ENCODE measurements at regions not wholly inside any gene's neighbourhood (a gene's known extent, or its start where the extent isn't known, plus 50 kb on each side); places are given as distances from the start of the nearest gene placed in this dataset.

GRCh38 chr5:42923710-42924109 is 112.0 kb upstream of the SELENOP start:
- Histone ChIP-seq H3K27me3 (no peaks in the 10 kb centered on the region), H3K4me3 (replicated peaks in 1 of 3) (no peak overlapping the region), H3K36me3 (no peaks in the 10 kb centered on the region), H3K27ac (no peak overlapping the region), H3K4me1 (no peaks in the 10 kb centered on the region), H3K9me3 (no peaks in the 10 kb centered on the region)
- TF ChIP-seq POLR2A (IDR thresholded peaks at IDR 0.05) (no peak), CTCF (IDR thresholded peaks at IDR 0.05) (no peak)
- intact Hi-C loops (cut with DNase I) = no loop called here
- no peak for DNase-seq
- 71 to 75% methylated on average over 14 of the region's 14 CpGs for WGBS, 2 donors

- intact Hi-C loops (cut with DNase I) = loop anchor here (10.0 kb wide), 1 partner anchor 185 kb away; no protein-coding TSS in a partner anchor
- WGBS, 2 donors = 70 to 77% methylated on average over 3 of the region's 3 CpGs
- no peak overlapping the region for H3K27ac ChIP-seq
- H3K27me3 ChIP-seq = no peaks in the 10 kb centered on the region
- no peaks in the 10 kb centered on the region for H3K36me3 ChIP-seq
- no peak for DNase-seq
- no peaks in the 10 kb centered on the region for H3K9me3 ChIP-seq
- H3K4me1 ChIP-seq = no peaks in the 10 kb centered on the region
- TF ChIP-seq CTCF (IDR thresholded peaks at IDR 0.05) (no peak), POLR2A (IDR thresholded peaks at IDR 0.05) (no peak)
- no peak overlapping the region for H3K4me3 ChIP-seq (replicated peaks in 1 of 3)
These were observed 107.9 kb upstream of the SELENOP start for GRCh38 chr5:42919600-42919999.

GRCh38 chr5:42915306-42915866 is 103.7 kb upstream of the SELENOP start:
- H3K27me3 ChIP-seq = no peaks in the 10 kb centered on the region
- DNase-seq = no peak
- no peak overlapping the region for H3K27ac ChIP-seq
- H3K36me3 ChIP-seq = no peaks in the 10 kb centered on the region
- no peaks in the 10 kb centered on the region for H3K9me3 ChIP-seq
- whole genome bisulfite sequencing, 2 donors = 85 to 97% methylated on average over 11 to 20 of the region's 23 CpGs
- intact Hi-C loops (cut with DNase I) = loop anchor here (10.0 kb wide), 1 partner anchor 189 kb away; no protein-coding TSS in a partner anchor
- TF ChIP-seq CTCF (IDR thresholded peaks at IDR 0.05) (no peak), POLR2A (IDR thresholded peaks at IDR 0.05) (no peak)
- H3K4me3 ChIP-seq (replicated peaks in 1 of 3) = no peak overlapping the region
- no peaks in the 10 kb centered on the region for H3K4me1 ChIP-seq

DNA sequence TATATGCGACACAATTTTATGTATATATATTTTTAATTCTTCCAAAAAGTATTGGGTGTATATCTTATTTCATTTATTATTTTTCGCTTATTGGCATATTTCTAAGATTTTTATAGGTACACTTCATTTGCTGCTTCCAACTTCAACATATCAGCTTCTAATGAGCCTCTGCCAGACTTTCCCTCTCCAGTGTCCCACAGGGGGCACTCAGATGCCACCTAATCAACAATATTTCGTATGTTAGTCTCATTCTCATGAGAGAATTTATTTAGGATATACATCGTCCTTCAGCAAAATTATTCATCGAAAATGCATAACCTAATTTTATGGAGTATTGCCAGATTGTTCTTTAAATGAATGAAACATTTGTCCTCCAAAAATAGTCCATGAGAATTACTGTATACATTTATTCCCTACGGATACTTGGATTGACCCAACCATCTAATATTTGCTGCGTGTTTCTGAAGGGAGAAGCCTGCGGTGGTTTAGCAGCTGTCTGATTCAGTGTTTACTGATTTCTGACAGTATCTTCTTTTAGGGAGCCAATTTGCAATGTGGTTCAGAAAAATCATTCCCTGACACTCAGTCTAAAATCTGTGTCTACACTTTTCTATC is 100.6 kb upstream of the SELENOP start:
- WGBS, 2 donors = 75 to 81% methylated on average over 8 of the region's 8 CpGs
- no peak overlapping the region for H3K4me3 ChIP-seq (replicated peaks in 1 of 3)
- TF ChIP-seq CTCF (IDR thresholded peaks at IDR 0.05) (no peak), POLR2A (IDR thresholded peaks at IDR 0.05) (no peak)
- H3K36me3 ChIP-seq = no peaks in the 10 kb centered on the region
- H3K27ac ChIP-seq = no peak overlapping the region
- no peak for DNase-seq
- H3K27me3 ChIP-seq = no peaks in the 10 kb centered on the region
- H3K9me3 ChIP-seq = no peaks in the 10 kb centered on the region
- H3K4me1 ChIP-seq = peaks cover 0 to 4% of the 10 kb centered on the region in 2 donors
- intact Hi-C loops (cut with DNase I) = loop anchor here (10.0 kb wide), 1 partner anchor 193 kb away; no protein-coding TSS in a partner anchor

Measured in thyroid gland (tissue), 4 donors.